NT2/D1 (cell line): ENCODE measurements at regions not wholly inside any gene's neighbourhood (a gene's known extent, or its start where the extent isn't known, plus 50 kb on each side); places are given as distances from the start of the nearest gene placed in this dataset.

Experiments
- SUZ12 ChIP-seq: IDR thresholded peaks from 2 replicates; pipeline ENCODE4 v1.6.1; 2011; ENCODE audit not compliant: insufficient read length, insufficient read depth; ENCODE audit errors: extremely low read depth
- YY1 ChIP-seq: IDR thresholded peaks from 2 replicates; pipeline ENCODE4 v1.6.1; 2011; ENCODE audit not compliant: insufficient read length, insufficient read depth
- ZNF274 ChIP-seq: IDR thresholded peaks from 2 replicates; pipeline ENCODE4 v1.6.1; 2011; ENCODE audit warnings: mild to moderate bottlenecking, low read depth, low read length

DNA sequence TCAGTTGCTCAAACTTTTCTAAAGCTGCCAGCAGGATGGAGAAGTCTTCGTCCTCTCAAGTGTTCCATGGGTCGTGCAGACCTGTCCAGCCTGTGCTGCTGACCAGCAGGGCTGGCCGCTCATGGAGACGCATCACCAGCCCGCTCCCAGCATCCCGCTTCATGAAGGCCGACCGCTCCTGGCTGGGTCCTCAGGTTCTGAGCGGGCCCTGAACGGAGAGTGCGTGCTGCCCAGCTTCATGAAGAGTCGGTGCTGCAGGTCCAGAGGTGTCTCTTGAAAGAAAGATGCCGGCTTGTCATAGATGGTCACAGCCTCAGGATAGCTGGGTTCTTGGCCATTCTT lies 75.8 kb upstream of the KCNAB1 start:
- TF ChIP-seq ZNF274 (no peak), YY1 (no peak), SUZ12 (no peak)
